CD14-positive monocyte (primary cell): ENCODE measurements at regions not wholly inside any gene's neighbourhood (a gene's known extent, or its start where the extent isn't known, plus 50 kb on each side); places are given as distances from the start of the nearest gene placed in this dataset.

Experiments
- DNase-seq, 3 donors: peaks; one replicate each; pipeline ENCODE4 v3.0.0-alpha.2; 2011 to 2022
- H2AFZ ChIP-seq: 2 replicates; pipeline ENCODE4 v1.6.0; 2012; ENCODE audit warnings: mild to moderate bottlenecking, low read depth, low read length, inconsistent platforms; ENCODE audit not compliant: insufficient read depth, poor library complexity, severe bottlenecking
- H3K27ac ChIP-seq, 2 donors: 1 replicate in 1 of 2; 2 replicates in 1 of 2; pipeline ENCODE4 v1.5.1; 2012 to 2013; ENCODE audit warnings: low read length in 2 of 2, control low read depth in 1 of 2, inconsistent platforms in 1 of 2, low read depth in 1 of 2, mild to moderate bottlenecking in 1 of 2
- H3K27me3 ChIP-seq, 2 donors: one replicate each; pipeline versions ENCODE4 v1.6.0 to v1.6.1; 2011 to 2013; ENCODE audit warnings: low read length in 2 of 2; ENCODE audit not compliant: control insufficient read depth in 2 of 2, insufficient read depth in 2 of 2
- H3K36me3 ChIP-seq, 2 donors: replicated peaks in 1 of 2; 1 replicate in 1 of 2; 2 replicates in 1 of 2; pipeline versions ENCODE4 v1.5.1 to v1.6.1; 2012 to 2013; ENCODE audit warnings: low read length in 2 of 2, control low read depth in 1 of 2, inconsistent platforms in 1 of 2, mild to moderate bottlenecking in 1 of 2; ENCODE audit not compliant: insufficient read depth in 2 of 2, control insufficient read depth in 1 of 2
- H3K4me1 ChIP-seq, 2 donors: 1 replicate in 1 of 2; 2 replicates in 1 of 2; pipeline versions ENCODE4 v1.5.1 to v1.6.1; 2012 to 2013; ENCODE audit warnings: low read length in 2 of 2, control low read depth in 1 of 2, inconsistent platforms in 1 of 2, mild to moderate bottlenecking in 1 of 2, moderate library complexity in 1 of 2; ENCODE audit not compliant: insufficient read depth in 2 of 2, control insufficient read depth in 1 of 2
- H3K4me2 ChIP-seq: replicated peaks from 2 replicates; pipeline ENCODE3; 2012; ENCODE audit warnings: low read length, moderate library complexity, mild to moderate bottlenecking; ENCODE audit not compliant: poor library complexity, severe bottlenecking; ENCODE audit errors: extremely low read depth
- H3K4me3 ChIP-seq, 3 experiments: fragments of 200-600 bp in 1 of 3; sonication (generic) in 1 of 3; replicated peaks in 1 of 3; 1 replicate in 2 of 3; 2 replicates in 1 of 3; pipeline ENCODE4 v1.5.1; 2011 to 2013; ENCODE audit warnings: low read length in 3 of 3, mild to moderate bottlenecking in 3 of 3, control low read depth in 2 of 3, low read depth in 2 of 3, inconsistent platforms in 1 of 3, moderate library complexity in 1 of 3
- H3K79me2 ChIP-seq: 2 replicates; pipeline ENCODE4 v1.6.0; 2012; ENCODE audit warnings: mild to moderate bottlenecking, control low read depth, inconsistent platforms, low read length, moderate library complexity; ENCODE audit not compliant: insufficient read depth
- H3K9ac ChIP-seq: 2 replicates; pipeline ENCODE4 v1.6.0; 2017; ENCODE audit warnings: low read length, mild to moderate bottlenecking; ENCODE audit not compliant: insufficient read depth, poor library complexity, severe bottlenecking
- H3K9me3 ChIP-seq, 2 donors: replicated peaks in 1 of 2; 1 replicate in 1 of 2; 2 replicates in 1 of 2; pipeline versions ENCODE4 v1.5.1 to v1.6.1; 2012 to 2013; ENCODE audit warnings: low read length in 2 of 2, control low read depth in 1 of 2; ENCODE audit not compliant: control insufficient read depth in 1 of 2, insufficient read depth in 1 of 2
- H4K20me1 ChIP-seq: 2 replicates; pipeline ENCODE4 v1.6.0; 2012; ENCODE audit warnings: mild to moderate bottlenecking, low read length, control low read depth, moderate library complexity; ENCODE audit not compliant: insufficient read depth
- H3K27ac Mint-ChIP-seq, 7 donors: one replicate each; pipeline ENCODE4 v1.8.0; 2020; ENCODE audit warnings: mild to moderate bottlenecking in 7 of 7, mixed read lengths in 7 of 7, moderate library complexity in 6 of 7, inconsistent platforms in 2 of 7
- H3K27me3 Mint-ChIP-seq, 3 donors: one replicate each; pipeline ENCODE4 v1.8.0; 2021 to 2022; ENCODE audit warnings: low read depth in 3 of 3, mild to moderate bottlenecking in 3 of 3, mixed read lengths in 3 of 3, moderate library complexity in 3 of 3, inconsistent platforms in 1 of 3
- H3K36me3 Mint-ChIP-seq, 2 donors: one replicate each; pipeline ENCODE4 v1.8.0; 2020; ENCODE audit warnings: mixed read lengths in 2 of 2, inconsistent platforms in 1 of 2, mild to moderate bottlenecking in 1 of 2
- H3K4me1 Mint-ChIP-seq: one replicate; pipeline ENCODE4 v1.8.0; 2020; ENCODE audit warnings: mild to moderate bottlenecking, mixed read lengths
- H3K4me3 Mint-ChIP-seq, 2 donors: one replicate each; pipeline ENCODE4 v1.8.0; 2020; ENCODE audit warnings: mild to moderate bottlenecking in 2 of 2, mixed read lengths in 2 of 2, moderate library complexity in 1 of 2
- H3K9me3 Mint-ChIP-seq, 7 donors: one replicate each; pipeline ENCODE4 v1.8.0; 2020 to 2022; ENCODE audit warnings: mixed read lengths in 7 of 7, mild to moderate bottlenecking in 6 of 7, moderate library complexity in 6 of 7, inconsistent platforms in 2 of 7
- WGBS: methylation state at CpG from one replicate; pipeline ENCODE4 v1.1.5; 2013; ENCODE audit warnings: missing lambda C conversion rate; ENCODE audit not compliant: insufficient coverage; 5-methylcytosine and 5-hydroxymethylcytosine counted together
- intact Hi-C, 2 donors: fragments of 100-400 bp; cut with micrococcal nuclease; formaldehyde crosslinking; loops; one replicate each; pipeline versions ENCODE4 v1.15.0 to v1.15.1; 2023
- TF ChIP-seq, protein P1 (sequence below): fragments of 200-600 bp; IDR thresholded peaks from one replicate; pipeline ENCODE4 v1.8.0; 2022; ENCODE audit warnings: antibody characterized with exemption, mild to moderate bottlenecking

DNA sequence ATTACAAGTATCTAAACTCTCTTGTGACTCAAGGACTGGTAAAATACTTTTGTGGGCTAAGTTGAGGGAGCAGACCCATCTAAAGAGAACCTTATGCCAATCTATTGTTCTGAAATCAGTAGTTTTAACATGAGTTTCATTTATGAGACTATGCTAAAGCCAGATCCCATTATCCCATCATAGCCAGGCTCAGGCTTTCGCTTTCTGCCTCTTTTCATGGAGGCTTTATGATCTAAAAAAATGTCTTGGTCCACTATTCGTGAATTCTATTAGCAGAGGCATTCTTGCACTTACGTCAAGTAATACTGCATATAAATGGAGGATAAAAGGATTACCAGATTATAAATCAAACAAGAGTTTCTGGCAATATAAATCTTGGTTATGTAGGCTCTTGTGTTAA, 1636.9 kb upstream of the ACVR2A start:
- Histone ChIP-seq H3K36me3 (no peaks in the 10 kb centered on the region), H3K27me3 (no peaks in the 10 kb centered on the region), H3K4me3 (no peak overlapping the region), H3K27ac (no peak overlapping the region), H4K20me1 (no peaks in the 10 kb centered on the region), H3K4me1 (no peaks in the 10 kb centered on the region), H3K9ac (no peak overlapping the region), H3K79me2 (no peaks in the 10 kb centered on the region), H3K4me2 (no peak overlapping the region), H3K9me3 (no peaks in the 10 kb centered on the region), H2AFZ (no peak overlapping the region)
- no peak overlapping the region for H3K27ac Mint-ChIP-seq
- no peaks in the 10 kb centered on the region for H3K27me3 Mint-ChIP-seq
- TF ChIP-seq, protein P1, sequence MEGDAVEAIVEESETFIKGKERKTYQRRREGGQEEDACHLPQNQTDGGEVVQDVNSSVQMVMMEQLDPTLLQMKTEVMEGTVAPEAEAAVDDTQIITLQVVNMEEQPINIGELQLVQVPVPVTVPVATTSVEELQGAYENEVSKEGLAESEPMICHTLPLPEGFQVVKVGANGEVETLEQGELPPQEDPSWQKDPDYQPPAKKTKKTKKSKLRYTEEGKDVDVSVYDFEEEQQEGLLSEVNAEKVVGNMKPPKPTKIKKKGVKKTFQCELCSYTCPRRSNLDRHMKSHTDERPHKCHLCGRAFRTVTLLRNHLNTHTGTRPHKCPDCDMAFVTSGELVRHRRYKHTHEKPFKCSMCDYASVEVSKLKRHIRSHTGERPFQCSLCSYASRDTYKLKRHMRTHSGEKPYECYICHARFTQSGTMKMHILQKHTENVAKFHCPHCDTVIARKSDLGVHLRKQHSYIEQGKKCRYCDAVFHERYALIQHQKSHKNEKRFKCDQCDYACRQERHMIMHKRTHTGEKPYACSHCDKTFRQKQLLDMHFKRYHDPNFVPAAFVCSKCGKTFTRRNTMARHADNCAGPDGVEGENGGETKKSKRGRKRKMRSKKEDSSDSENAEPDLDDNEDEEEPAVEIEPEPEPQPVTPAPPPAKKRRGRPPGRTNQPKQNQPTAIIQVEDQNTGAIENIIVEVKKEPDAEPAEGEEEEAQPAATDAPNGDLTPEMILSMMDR, result no peak
- DNase-seq, result no peak
- WGBS, result no CpG with 5 or more reads among the region's 3 CpGs
- H3K9me3 Mint-ChIP-seq, result peaks cover 0 to 3% (median 0%) of the 10 kb centered on the region in 7 donors
- no peaks in the 10 kb centered on the region for H3K36me3 Mint-ChIP-seq
- no peak overlapping the region for H3K4me3 Mint-ChIP-seq
- no peaks in the 10 kb centered on the region for H3K4me1 Mint-ChIP-seq
- intact Hi-C loops, result no loop called here

DNA sequence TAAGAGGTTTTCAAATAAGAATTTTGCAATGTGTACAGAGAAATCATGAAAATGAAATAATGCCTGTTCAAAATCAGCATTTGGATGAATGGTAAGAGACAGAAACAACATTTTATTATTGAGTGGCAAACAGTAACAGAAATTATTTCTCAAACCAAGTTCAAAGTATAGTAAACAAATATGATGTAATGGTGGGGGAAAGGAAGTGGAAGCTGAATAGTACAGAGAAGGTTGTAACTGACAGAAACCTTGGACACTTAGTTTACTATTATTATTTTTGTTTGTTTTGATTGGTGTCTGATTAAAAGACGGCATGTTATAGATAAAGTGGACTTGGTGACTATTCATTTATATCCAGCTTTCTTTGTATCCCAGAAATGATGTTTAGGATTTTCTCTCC, 1637.4 kb upstream of the ACVR2A start:
- H4K20me1 ChIP-seq, result no peaks in the 10 kb centered on the region
- intact Hi-C loops, result no loop called here
- no CpG with 5 or more reads among the region's 1 CpG for whole genome bisulfite sequencing

More for the DNA sequence above, 1637.4 kb upstream of the ACVR2A start:
- Histone ChIP-seq H3K4me3 (no peak overlapping the region), H3K4me1 (no peaks in the 10 kb centered on the region), H3K4me2 (no peak overlapping the region), H3K9ac (no peak overlapping the region), H3K9me3 (no peaks in the 10 kb centered on the region), H3K36me3 (no peaks in the 10 kb centered on the region), H3K27ac (no peak overlapping the region), H3K27me3 (no peaks in the 10 kb centered on the region), H3K79me2 (no peaks in the 10 kb centered on the region), H2AFZ (no peak overlapping the region)
- Mint-ChIP-seq H3K9me3 (peaks cover 0 to 3% (median 0%) of the 10 kb centered on the region in 7 donors), H3K4me1 (no peaks in the 10 kb centered on the region), H3K27ac (no peak overlapping the region), H3K4me3 (no peak overlapping the region), H3K27me3 (no peaks in the 10 kb centered on the region), H3K36me3 (no peaks in the 10 kb centered on the region)
- TF ChIP-seq, protein P1, result no peak
- no peak for DNase-seq
